Fibroblast of skin of left quadriceps (primary cell): ENCODE measurements at regions not wholly inside any gene's neighbourhood (a gene's known extent, or its start where the extent isn't known, plus 50 kb on each side); places are given as distances from the start of the nearest gene placed in this dataset.
A peak's percentile ranks its signal among the peaks of the same experiment; 100 is the strongest.

Source experiments
- DNase-seq, 2 experiments: peaks; one replicate each; pipeline ENCODE4 v3.0.0-alpha.2; 2013; ENCODE audit warnings: low read depth in 2 of 2

GRCh38 chr5:97842687-97843086 lies 659.6 kb upstream of the RIOK2 start:
- DNase-seq = no peak

GRCh38 chr5:97844797-97845196 lies 661.8 kb upstream of the RIOK2 start:
- no peak for DNase-seq

DNA sequence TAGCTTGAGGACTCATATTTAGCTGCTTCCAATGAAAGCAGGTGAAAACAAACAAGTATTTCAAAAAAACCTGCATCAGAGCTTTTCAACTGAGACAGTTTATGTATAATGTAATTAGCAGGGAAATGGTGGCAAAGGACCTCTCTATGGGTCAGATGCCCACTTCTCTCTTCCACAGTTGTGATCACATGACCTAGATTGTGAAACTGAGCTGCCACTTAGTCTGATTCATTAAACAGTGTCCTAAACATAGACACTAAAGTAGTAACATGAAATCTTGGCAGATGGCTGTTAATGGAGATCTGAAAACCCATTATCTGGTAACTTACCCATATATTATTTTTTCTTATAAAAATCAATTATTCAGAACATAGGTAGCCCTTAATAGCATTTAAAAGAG lies 663.6 kb upstream of the RIOK2 start:
- no peak for DNase-seq

GRCh38 chr5:97847920-97848631 lies 665.0 kb upstream of the RIOK2 start:
- no peak for DNase-seq

- no peak for DNase-seq
Observed at GRCh38 chr5:97851036-97851435, 668.0 kb upstream of the RIOK2 start.

- DNase-seq = peak; percentile 44 to 46
Observed at GRCh38 chr5:97854871-97855762, 672.1 kb upstream of the RIOK2 start.

DNA sequence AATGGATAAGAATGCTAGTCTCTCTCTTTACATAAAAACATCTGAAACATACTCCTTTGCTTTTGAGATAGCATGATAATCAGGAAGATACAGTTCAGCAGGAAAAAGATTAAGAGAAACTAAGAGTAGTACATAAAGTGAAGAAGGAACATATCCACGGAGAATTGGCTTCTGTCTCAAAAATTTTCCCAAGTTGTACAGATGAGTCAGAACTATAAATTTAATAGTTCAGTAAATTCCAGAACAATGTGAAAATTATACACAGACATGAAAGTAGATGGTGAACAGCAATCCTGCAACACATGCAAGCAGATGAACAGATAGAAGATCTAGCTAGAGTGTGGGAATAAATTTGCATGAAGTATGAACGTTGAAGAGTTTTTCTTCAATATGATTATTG lies 691.4 kb upstream of the RIOK2 start:
- DNase-seq = peak; percentile 19 to 22

GRCh38 chr5:97876272-97876671 lies 693.2 kb upstream of the RIOK2 start:
- DNase-seq = no peak

DNA sequence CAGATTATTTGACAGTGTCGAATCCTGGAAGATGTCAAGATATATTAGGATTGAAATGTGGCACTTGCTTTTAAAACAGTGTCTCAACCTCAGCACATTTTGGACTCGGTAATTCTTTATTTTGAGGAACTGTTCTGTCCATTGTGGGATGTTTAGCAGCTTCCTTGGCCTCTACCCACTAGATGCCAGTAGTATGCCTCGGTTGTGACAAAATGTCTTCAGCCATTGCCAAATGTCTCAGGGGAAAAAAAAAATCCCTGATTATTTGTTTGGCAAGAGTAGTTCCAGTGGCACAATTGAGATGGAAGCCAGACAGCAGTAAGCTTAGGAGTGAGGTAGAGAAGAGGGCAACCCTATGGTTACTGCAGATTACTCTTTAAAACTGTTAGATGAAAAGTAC lies 694.5 kb upstream of the RIOK2 start:
- no peak for DNase-seq

- no peak for DNase-seq
Observed at GRCh38 chr5:97888439-97888838, 705.4 kb upstream of the RIOK2 start.

DNA sequence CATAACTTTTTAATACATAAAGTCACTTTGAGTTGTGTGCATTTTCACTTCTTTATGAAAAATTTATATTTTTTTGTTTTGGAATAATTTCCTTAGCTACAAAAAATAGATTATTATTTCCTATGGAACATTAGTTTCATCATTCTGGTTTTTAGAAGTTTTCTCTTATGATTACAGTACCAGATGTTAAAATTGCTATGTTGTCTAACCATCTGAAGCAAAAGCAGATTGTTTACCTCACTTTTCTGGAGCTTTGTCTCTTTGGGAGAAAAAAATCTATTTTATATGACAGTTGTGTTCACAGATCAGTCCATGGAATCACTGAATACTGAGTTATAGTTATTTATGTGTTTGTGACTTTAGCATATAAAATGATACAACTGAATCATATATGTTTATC lies 708.9 kb upstream of the RIOK2 start:
- DNase-seq = no peak

GRCh38 chr5:97903742-97904141 lies 720.7 kb upstream of the RIOK2 start:
- DNase-seq = no peak

- no peak for DNase-seq
Observed at GRCh38 chr5:97906135-97906534, 723.1 kb upstream of the RIOK2 start.

DNA sequence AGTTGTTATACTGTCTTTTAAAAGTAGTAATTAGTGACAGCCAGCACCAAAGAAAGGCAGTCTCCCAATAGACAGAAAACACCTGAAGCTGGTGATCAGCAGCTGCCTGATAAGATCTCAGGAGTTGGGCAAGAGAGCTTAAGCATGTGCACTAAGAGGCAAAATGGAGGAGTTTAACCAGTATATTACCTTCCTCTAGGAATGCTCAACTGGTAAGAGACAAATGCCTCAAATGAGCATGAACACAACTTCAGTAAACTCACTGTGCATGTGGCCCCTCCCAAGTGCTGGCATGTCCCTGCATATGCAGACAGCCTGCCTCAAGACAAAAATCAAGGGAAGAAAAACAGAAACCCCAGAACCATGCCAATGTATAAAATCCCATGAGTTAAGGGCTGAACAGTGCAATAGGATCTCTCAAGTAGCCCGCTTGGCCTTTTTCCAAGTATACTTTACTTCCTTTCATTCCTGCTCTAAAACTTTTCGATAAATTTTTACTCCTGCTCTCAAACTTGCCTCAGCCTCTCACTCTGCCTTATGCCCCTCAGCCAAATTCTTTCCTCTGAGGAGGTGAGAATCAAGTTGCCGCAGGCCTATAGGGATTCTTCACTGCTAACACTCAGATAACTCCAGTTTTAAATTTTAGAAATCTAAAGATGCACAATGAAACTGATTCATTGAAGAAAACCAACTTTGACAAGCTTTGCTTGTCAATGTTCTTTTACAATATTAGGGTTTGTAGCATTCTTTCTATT lies 724.8 kb upstream of the RIOK2 start:
- no peak for DNase-seq

DNA sequence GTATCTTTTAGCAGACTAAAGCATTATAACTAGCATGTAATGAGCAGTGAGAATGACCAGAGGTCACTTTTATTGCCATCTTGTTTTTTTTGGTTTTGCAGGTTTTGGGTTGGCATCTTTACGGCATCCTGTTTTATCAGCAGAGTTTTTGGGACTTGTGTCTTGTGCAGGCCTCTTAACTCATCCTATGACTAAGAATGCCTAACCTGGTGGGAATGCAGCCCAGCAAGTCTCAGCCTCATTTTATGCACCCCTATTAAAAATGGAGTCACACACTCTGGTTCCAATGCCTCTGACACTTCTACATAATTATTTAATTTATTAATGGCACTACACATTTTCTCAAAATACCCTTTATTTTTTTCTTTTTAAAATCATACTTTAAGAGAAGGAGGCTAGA lies 726.5 kb upstream of the RIOK2 start:
- DNase-seq = no peak

DNA sequence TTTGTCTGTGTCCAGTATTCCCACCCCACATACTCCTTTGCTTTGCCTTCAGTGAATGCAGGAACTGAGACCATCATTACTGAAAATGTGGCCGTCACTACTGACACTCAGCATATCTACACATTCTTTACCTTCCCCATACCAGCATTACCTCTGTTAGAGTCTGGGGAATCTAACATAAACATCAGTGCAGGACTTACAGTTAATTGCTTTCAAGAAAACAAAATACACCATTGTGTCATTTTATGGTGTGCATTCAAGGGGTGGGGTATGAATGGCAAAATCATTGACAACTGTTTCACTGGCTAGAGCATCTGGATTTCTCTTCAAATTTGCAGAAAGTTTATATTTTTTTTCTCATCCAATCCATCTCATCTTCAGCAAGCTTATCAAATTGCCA lies 731.4 kb upstream of the RIOK2 start:
- no peak for DNase-seq

GRCh38 chr5:97915106-97915505 lies 732.1 kb upstream of the RIOK2 start:
- no peak for DNase-seq

DNA sequence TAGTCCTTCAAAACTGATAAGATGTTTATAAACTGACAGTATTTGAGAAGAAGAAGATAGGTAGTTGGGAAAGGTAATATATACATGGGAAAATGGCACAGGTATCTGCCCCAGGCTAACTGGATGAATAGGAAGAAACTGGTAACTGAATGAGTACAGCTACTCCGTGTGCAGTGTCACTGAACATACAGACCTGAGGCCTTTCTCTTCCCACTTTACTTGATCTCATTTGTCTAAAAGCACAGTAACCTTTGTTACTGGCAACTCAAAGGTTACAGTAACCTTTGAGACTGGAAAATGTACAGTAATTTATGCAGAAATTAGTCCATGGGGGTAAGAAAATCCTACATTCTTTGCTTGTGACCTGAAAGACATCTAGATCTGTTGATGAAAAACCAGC lies 735.0 kb upstream of the RIOK2 start:
- DNase-seq = no peak

DNA sequence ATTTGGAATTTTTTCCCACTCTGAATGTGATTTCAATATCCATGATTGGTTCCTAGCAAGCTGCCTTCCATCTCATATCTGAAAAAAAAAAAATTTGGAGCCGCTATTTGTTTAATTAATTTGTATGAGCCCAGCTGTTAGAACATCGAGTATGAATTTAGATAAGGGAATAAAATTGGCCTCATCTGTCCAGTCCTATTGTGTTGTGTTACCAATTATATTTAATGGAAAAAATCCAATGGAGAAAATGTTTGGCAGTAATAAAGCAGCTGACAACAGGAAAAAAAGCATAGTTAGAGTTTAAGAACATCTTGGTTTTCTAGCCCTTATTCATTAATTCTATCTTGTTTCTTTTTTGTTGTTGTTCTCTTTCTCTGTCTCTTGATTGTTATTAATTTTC lies 735.6 kb upstream of the RIOK2 start:
- DNase-seq = no peak

DNA sequence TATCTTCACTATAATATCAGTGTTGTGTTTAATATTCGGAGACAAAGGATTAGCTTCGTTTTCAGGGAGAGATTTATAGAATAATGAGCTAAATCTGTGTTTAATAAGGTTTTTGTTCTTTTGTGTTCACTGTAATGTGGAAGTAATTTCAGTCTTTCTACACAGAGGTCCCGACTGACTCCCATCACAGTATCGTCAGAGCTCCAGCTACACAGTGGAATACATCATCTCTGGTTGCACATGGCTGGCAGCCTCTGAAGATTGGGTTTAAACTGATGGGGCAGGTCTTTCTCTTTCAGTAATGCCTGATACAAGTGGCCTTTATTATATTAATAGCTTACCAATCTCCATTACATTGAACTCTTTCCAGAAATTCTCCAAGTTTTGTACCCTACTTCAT lies 736.7 kb upstream of the RIOK2 start:
- DNase-seq = no peak

DNA sequence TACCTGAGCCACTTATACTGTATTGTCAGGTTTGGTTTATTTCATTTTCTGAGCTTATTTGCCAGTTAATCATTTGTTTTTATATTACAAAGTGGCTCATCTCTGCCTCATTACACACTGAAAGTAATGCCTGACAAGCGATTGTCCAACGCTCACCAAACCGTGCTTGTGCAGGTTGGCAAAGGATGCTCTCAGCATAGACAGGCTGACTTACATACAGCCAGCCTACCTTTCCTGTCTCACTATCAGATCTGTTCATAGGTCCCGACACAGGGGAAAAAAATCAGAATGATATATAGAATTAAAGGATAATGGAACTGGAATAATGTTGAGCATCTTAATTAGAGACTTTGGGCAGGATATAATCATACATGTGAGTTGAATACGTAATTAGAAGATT lies 739.7 kb upstream of the RIOK2 start:
- DNase-seq = no peak

DNA sequence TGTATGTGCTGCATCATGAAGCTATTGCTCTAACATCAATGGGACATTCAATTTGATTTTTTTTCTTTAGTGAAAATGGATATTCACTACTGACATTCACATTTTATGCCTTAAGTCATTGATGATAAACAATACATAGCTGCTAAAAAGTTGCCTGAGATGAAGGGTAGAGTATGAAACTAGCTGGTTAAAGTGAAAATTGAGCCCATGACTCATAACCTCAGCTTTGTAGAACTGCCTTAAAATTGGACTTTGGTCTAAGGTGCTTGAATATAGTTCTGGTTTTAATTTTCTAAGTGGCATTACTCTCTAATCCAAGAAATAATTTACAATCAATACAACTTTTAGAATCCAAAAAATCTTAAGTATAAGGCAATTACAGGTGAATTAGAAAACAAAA lies 740.4 kb upstream of the RIOK2 start:
- DNase-seq = no peak

- no peak for DNase-seq
Observed at GRCh38 chr5:97923997-97924396, 741.0 kb upstream of the RIOK2 start.
